Large intestine (tissue), 3 donors: ENCODE measurements at regions not wholly inside any gene's neighbourhood (a gene's known extent, or its start where the extent isn't known, plus 50 kb on each side); places are given as distances from the start of the nearest gene placed in this dataset.

Experiments used
- DNase-seq, 2 donors: peaks; one replicate each; pipeline versions ENCODE4 v3.0.0 to v3.0.0-alpha.2; 2013
- H3K27ac ChIP-seq: one replicate; pipeline ENCODE4 v1.5.1; 2013; ENCODE audit warnings: low read length
- H3K27me3 ChIP-seq: 2 replicates; pipeline ENCODE4 v1.6.1; 2013; ENCODE audit warnings: low read length; ENCODE audit not compliant: control insufficient read depth, insufficient read depth
- H3K36me3 ChIP-seq: 2 replicates; pipeline ENCODE4 v1.6.1; 2013; ENCODE audit warnings: low read length; ENCODE audit not compliant: control insufficient read depth, insufficient read depth
- H3K4me1 ChIP-seq: one replicate; pipeline ENCODE4 v1.6.1; 2013; ENCODE audit warnings: low read length; ENCODE audit not compliant: control insufficient read depth, insufficient read depth
- H3K4me3 ChIP-seq: one replicate; pipeline ENCODE4 v1.5.1; 2013; ENCODE audit warnings: low read length
- H3K9me3 ChIP-seq: one replicate; pipeline ENCODE4 v1.6.1; 2013; ENCODE audit warnings: mild to moderate bottlenecking, low read depth, low read length, moderate library complexity; ENCODE audit not compliant: control insufficient read depth
- whole genome bisulfite sequencing: methylation state at CpG from one replicate; pipeline ENCODE4 v1.1.5; 2013; ENCODE audit warnings: low lambda C conversion rate; ENCODE audit not compliant: insufficient coverage; 5-methylcytosine and 5-hydroxymethylcytosine counted together

DNA sequence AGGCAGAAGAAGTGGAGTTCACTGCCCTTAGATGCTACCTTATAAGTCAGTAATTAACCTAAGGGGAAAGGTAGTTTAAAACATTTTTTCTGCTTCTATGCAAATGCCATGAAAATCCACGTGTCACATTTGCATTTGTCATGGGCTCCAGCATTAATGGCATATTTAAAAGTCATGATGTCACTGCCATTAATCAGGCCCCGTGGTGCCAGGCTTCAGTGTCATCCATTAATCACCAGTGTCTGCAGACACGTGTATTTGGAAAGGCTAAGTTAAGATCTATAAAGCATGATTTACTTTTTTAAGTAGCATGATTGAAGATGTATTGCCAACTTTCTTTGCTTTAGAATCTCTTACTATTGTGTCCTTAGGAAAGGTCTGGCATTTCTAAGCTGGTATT, 857.8 kb downstream of the TUSC7 start:
- no peak overlapping the region for H3K4me3 ChIP-seq
- H3K27ac ChIP-seq, result no peak overlapping the region
- no peaks in the 10 kb centered on the region for H3K9me3 ChIP-seq
- H3K27me3 ChIP-seq, result no peaks in the 10 kb centered on the region
- DNase-seq, result no peak
- 60% methylated on average over 1 of the region's 3 CpGs for WGBS
- H3K36me3 ChIP-seq, result no peaks in the 10 kb centered on the region
- no peaks in the 10 kb centered on the region for H3K4me1 ChIP-seq

DNA sequence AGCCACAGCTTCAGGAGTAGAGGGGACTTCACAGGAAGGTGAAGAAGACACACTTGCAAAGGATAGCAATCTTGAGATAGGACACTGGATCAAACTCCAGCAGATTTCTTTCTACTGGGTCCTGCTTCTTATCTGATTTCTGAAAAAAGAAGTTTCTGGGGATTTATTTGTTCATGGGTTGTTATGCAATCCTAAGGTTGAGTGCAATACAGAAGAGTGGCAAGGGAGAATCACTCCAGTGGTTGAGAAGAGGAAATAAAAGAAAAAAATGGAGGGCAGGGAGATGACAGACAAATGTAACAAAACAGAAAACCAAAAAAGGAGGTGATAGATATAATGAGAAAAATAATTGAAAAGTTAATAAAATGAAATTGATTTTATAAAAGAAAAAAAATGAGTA, 858.3 kb downstream of the TUSC7 start:
- no peaks in the 10 kb centered on the region for H3K9me3 ChIP-seq
- DNase-seq, result no peak

DNA sequence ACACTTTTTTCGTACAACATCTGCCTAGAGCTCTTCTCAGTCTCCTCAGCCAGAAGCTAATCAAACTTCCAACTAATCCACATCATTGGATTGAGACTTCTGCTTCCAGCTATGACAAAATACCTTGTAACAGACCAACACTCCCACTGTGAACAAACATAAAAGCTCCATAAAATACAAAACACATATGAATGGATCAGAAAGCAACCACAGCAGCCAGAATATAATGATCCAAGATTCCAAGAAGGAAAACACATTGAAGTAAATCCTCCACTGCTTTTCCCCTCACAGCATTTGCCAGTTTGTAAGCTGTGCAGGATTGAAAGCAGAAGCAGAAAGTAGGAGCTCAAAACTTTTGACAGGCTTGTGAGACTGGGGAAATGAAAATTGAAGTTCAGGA, 863.2 kb downstream of the TUSC7 start:
- no peak overlapping the region for H3K27ac ChIP-seq
- no CpG with 5 or more reads among the region's 1 CpG for WGBS
- H3K27me3 ChIP-seq, result no peaks in the 10 kb centered on the region
- no peaks in the 10 kb centered on the region for H3K9me3 ChIP-seq
- no peak for DNase-seq
- no peak overlapping the region for H3K4me3 ChIP-seq
- no peaks in the 10 kb centered on the region for H3K4me1 ChIP-seq
- H3K36me3 ChIP-seq, result no peaks in the 10 kb centered on the region

More for the DNA sequence above, 858.3 kb downstream of the TUSC7 start:
- H3K36me3 ChIP-seq, result no peaks in the 10 kb centered on the region
- H3K27me3 ChIP-seq, result no peaks in the 10 kb centered on the region
- no peak overlapping the region for H3K4me3 ChIP-seq
- no peaks in the 10 kb centered on the region for H3K4me1 ChIP-seq
- no peak overlapping the region for H3K27ac ChIP-seq

DNA sequence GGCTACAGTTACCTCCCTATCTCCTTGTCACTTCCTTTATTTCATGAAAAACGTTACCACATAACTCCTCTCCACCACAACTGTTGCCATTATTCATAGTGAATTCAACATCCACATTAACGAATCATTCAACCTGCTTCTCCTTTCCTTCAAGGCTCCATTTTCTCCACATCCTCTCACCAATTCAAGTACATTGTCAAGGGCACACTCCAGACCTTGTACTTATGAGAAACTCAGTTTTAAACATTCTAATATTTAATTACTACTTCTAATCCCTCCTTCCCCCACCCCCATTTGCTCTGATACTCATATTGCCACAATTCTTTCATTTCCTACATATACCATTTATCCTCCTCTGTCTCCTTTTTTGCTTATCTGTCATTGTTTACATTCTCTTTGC, 871.2 kb downstream of the TUSC7 start:
- Histone ChIP-seq H3K4me3 (no peak overlapping the region), H3K27me3 (no peaks in the 10 kb centered on the region), H3K9me3 (no peaks in the 10 kb centered on the region), H3K27ac (no peak overlapping the region), H3K36me3 (no peaks in the 10 kb centered on the region), H3K4me1 (no peaks in the 10 kb centered on the region)
- 100% methylated on average over 1 of the region's 2 CpGs for WGBS
- DNase-seq, result no peak

DNA sequence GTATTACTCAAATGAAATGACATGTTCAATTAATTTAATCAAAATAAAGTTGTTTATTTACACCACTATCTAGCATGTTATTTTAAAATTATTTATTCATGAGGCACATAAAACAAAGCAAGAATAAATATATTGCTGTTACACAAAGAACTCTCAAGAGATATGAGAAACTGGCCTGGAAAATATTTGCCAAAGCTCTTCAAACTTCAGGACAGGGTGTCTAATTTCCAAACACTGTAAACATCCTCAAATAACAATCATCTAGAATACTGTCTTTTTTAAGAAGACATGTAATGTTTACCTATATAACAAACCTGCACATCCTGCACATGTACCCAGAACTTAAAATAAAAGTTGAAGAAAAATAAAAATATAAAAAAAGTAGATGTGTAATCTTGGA, 876.6 kb downstream of the TUSC7 start:
- Histone ChIP-seq H3K9me3 (no peaks in the 10 kb centered on the region), H3K36me3 (no peaks in the 10 kb centered on the region), H3K4me1 (no peaks in the 10 kb centered on the region), H3K4me3 (no peak overlapping the region), H3K27me3 (no peaks in the 10 kb centered on the region), H3K27ac (no peak overlapping the region)
- no peak for DNase-seq

DNA sequence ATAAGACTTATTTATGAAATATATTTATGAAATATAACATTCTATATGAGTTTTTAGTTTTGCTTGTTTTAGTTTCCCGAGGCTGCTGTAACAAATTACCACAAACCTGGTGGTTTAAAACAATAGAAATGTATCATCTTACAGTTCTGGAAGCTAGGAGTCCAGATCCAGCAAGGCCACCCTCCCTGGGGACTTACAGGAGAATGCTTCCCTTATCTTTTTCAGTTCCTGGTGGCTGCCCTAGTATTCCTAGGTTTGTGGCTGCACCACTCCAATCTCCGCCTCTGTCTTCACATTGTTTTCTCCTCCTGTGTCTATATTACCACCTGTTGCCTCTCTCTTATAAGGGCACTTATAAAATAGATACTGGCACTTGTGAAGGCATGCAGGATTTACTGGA, 877.8 kb downstream of the TUSC7 start:
- Histone ChIP-seq H3K4me1 (no peaks in the 10 kb centered on the region), H3K27me3 (no peaks in the 10 kb centered on the region)
- WGBS, result 100% methylated on average over 1 of the region's 2 CpGs

DNA sequence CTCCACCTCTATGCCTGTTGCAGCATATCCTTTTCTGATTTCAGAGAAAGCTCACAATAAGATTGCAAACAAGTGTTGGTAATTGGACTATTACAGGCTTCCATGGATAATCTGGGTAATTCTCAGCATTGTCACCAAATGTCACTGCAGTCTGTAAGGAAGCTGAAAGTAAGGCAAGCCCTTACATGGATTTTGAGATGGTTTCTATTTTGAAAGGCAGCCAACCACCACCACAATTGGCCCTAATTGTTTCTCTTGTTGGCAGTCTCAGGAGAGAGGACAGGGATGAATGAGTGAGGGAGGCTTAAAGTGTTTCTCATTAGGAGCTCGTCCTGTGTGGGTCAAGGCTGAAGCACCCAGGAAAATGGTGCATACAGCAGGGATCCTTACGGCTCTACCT, 879.9 kb downstream of the TUSC7 start:
- WGBS, result no CpG with 5 or more reads among the region's 2 CpGs
- no peak overlapping the region for H3K4me3 ChIP-seq
- no peaks in the 10 kb centered on the region for H3K4me1 ChIP-seq
- H3K36me3 ChIP-seq, result no peaks in the 10 kb centered on the region
- no peaks in the 10 kb centered on the region for H3K27me3 ChIP-seq
- DNase-seq, result no peak
- no peaks in the 10 kb centered on the region for H3K9me3 ChIP-seq
- no peak overlapping the region for H3K27ac ChIP-seq

More for the DNA sequence above, 877.8 kb downstream of the TUSC7 start:
- no peak overlapping the region for H3K4me3 ChIP-seq
- H3K9me3 ChIP-seq, result no peaks in the 10 kb centered on the region
- no peak for DNase-seq
- H3K36me3 ChIP-seq, result no peaks in the 10 kb centered on the region
- no peak overlapping the region for H3K27ac ChIP-seq

DNA sequence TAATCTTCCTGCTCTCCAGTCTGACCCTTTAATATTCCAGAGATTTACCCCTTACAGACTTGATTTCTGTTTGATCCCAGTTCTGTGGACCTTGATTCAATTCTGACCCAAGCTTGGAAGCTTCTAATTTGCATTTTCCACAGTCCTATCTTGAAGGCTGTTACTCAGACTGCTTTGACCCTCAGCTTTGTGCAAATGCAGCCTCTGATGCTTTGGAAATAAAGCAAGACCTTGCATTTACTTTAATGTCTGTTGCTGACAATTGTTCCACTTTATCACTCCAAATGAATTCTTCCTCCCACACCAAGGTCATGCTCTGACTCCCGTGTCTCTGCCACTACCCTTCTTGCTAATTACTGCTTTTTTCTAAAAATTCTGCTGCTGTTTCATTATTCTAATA, 886.0 kb downstream of the TUSC7 start:
- Histone ChIP-seq H3K9me3 (no peaks in the 10 kb centered on the region), H3K36me3 (no peaks in the 10 kb centered on the region), H3K4me3 (no peak overlapping the region), H3K4me1 (no peaks in the 10 kb centered on the region), H3K27ac (no peak overlapping the region), H3K27me3 (no peaks in the 10 kb centered on the region)
- DNase-seq, result no peak
- WGBS, result no CpG with 5 or more reads among the region's 1 CpG

DNA sequence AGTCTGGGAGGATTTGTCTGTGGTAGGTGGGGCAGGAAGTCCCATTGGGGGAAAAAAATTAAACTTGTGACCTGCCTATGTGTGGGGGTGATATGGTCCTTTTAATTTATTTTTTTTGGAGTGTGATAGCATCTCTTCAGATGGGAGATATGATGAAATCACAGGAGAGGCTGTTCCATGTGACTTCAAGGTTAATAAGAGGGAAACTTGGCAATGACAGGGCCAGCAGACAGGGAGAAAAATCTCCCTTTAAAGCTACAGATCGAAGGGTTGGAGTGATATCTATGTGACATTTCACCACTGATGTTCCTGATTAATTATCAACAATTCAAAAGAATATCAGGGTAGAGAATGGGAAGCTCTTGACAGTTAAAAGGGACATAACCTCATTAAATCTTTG, 886.9 kb downstream of the TUSC7 start:
- Histone ChIP-seq H3K27me3 (no peaks in the 10 kb centered on the region), H3K9me3 (no peaks in the 10 kb centered on the region), H3K36me3 (no peaks in the 10 kb centered on the region), H3K4me3 (no peak overlapping the region), H3K27ac (no peak overlapping the region), H3K4me1 (no peaks in the 10 kb centered on the region)
- no CpG with 5 or more reads among the region's 1 CpG for WGBS
- no peak for DNase-seq

DNA sequence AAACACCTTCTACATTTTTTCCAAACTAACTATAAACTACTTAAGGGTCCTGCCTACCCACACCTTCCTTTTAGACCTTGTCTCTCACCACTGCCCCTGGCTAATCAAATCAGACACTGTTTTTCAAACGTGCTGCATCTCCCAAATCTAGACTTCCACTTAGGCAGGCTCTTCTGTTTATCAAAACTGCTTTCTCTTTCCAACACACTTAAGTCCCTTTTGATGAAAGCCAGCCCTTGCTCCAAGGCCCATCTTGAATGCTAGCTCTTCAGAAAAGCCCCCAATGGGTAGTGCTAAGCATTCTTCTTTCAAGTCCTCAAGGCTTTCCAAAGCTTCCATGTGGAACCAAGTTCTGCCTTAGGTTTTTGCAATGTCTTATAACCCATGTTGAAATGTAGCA, 888.3 kb downstream of the TUSC7 start:
- Histone ChIP-seq H3K27ac (no peak overlapping the region), H3K9me3 (no peaks in the 10 kb centered on the region), H3K27me3 (no peaks in the 10 kb centered on the region), H3K36me3 (no peaks in the 10 kb centered on the region), H3K4me1 (no peaks in the 10 kb centered on the region), H3K4me3 (no peak overlapping the region)
- no CpG with 5 or more reads among the region's 1 CpG for WGBS
- no peak for DNase-seq

DNA sequence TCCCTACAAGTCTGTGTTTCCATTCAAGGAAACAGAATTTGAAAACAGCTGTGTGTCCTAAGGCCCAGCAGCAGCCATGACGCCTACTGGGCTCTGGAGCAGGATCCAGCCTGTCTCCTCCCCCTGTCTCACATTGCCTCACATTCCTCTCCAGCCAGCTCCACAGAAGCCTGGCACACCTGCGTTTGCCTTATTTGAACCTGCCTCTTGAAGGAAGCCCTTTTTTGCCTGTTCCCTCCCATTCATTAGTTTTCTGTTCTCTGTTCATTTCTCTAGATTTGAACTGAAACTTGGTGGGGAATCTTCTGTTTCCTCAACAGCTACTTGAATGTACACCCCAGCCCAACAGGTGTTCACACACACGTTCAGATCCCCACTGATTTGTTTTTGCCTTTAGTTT, 890.5 kb downstream of the TUSC7 start:
- no CpG with 5 or more reads among the region's 3 CpGs for WGBS

More for the DNA sequence above, 890.5 kb downstream of the TUSC7 start:
- H3K4me3 ChIP-seq, result no peak overlapping the region
- no peak for DNase-seq
- H3K4me1 ChIP-seq, result no peaks in the 10 kb centered on the region
- no peak overlapping the region for H3K27ac ChIP-seq
- H3K27me3 ChIP-seq, result no peaks in the 10 kb centered on the region
- H3K36me3 ChIP-seq, result no peaks in the 10 kb centered on the region
- no peaks in the 10 kb centered on the region for H3K9me3 ChIP-seq
